Effector memory CD4-positive, alpha-beta T cell (primary cell): ENCODE measurements at regions not wholly inside any gene's neighbourhood (a gene's known extent, or its start where the extent isn't known, plus 50 kb on each side); places are given as distances from the start of the nearest gene placed in this dataset.
"Not testable (repeated sequence)": the region's sequence is repeated elsewhere in the genome, so short reads cannot be mapped to it uniquely, and the experiment has no call there.

ENCODE experiments used
- DNase-seq, 3 donors: peaks; one replicate each; pipeline ENCODE4 v3.0.0-alpha.2; 2020
- H3K27ac ChIP-seq: 2 replicates; pipeline ENCODE4 v1.7.0; 2013; ENCODE audit warnings: mild to moderate bottlenecking, low read length, moderate library complexity; ENCODE audit not compliant: insufficient read depth, poor library complexity, severe bottlenecking
- H3K27me3 ChIP-seq: replicated peaks from 2 replicates; pipeline ENCODE4 v1.7.0; 2013; ENCODE audit warnings: mild to moderate bottlenecking, low read length; ENCODE audit not compliant: insufficient read depth, control insufficient read depth, poor library complexity, severe bottlenecking
- H3K36me3 ChIP-seq: 2 replicates; pipeline ENCODE4 v1.7.0; 2013; ENCODE audit warnings: mild to moderate bottlenecking, low read length, moderate library complexity; ENCODE audit not compliant: control insufficient read depth, insufficient read depth
- H3K4me1 ChIP-seq: 2 replicates; pipeline ENCODE4 v1.7.0; 2013; ENCODE audit warnings: low read length, mild to moderate bottlenecking; ENCODE audit not compliant: control insufficient read depth, insufficient read depth, poor library complexity, severe bottlenecking
- H3K4me3 ChIP-seq: 2 replicates; pipeline ENCODE4 v1.7.0; 2013; ENCODE audit warnings: low read length, low read depth, mild to moderate bottlenecking; ENCODE audit not compliant: insufficient read depth, poor library complexity, severe bottlenecking
- H3K9me3 ChIP-seq: 2 replicates; pipeline ENCODE4 v1.7.0; 2013; ENCODE audit warnings: mild to moderate bottlenecking, low read length, moderate library complexity; ENCODE audit not compliant: control insufficient read depth

DNA sequence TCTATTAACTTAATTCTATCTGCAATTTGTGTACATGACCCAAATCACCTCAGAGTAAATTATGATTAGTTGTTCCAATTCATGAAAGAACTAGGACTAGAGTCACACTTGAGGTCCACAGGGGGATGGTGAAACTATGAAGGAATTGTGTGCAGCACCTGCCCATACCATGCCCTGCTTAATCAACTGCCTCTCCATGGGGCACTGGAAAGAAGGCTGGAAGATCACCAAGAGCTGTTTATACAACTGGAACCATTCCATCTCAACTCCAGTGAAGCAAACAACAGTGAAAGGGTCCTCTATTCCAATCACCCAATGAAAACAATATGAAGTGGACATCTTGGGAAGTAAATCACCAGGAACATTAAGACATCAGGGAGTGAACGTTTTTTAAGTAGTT, 98.7 kb upstream of the SEMA3D start:
- H3K36me3 ChIP-seq, result no peaks in the 10 kb centered on the region
- DNase-seq, result no peak
- H3K9me3 ChIP-seq, result no peaks in the 10 kb centered on the region
- H3K27me3 ChIP-seq, result no peaks in the 10 kb centered on the region
- no peaks in the 10 kb centered on the region for H3K4me1 ChIP-seq
- H3K4me3 ChIP-seq, result no peak overlapping the region
- H3K27ac ChIP-seq, result no peak overlapping the region

DNA sequence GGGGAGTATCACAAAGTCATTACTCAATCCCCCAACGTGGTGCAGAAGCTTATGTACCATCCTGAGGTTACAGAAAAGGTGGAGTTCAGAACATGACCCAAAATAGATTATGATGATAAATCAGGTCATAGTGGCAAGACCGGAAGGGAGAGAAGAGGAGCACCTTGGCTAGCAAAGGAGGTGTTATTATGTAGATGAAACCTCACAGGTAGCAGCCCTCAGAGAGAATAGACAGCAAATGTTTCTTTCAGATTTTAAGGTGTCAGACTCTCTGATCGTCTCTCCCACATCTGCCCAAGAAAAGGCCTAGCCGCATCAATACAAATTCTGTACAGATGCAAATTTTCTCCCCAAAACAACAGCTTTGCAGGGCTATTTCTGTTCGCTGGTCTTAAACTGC, 88.3 kb upstream of the SEMA3D start:
- H3K36me3 ChIP-seq, result no peaks in the 10 kb centered on the region
- H3K4me3 ChIP-seq, result no peak overlapping the region
- DNase-seq, result no peak
- no peaks in the 10 kb centered on the region for H3K27me3 ChIP-seq
- H3K4me1 ChIP-seq, result no peaks in the 10 kb centered on the region
- H3K27ac ChIP-seq, result no peak overlapping the region
- H3K9me3 ChIP-seq, result no peaks in the 10 kb centered on the region

DNA sequence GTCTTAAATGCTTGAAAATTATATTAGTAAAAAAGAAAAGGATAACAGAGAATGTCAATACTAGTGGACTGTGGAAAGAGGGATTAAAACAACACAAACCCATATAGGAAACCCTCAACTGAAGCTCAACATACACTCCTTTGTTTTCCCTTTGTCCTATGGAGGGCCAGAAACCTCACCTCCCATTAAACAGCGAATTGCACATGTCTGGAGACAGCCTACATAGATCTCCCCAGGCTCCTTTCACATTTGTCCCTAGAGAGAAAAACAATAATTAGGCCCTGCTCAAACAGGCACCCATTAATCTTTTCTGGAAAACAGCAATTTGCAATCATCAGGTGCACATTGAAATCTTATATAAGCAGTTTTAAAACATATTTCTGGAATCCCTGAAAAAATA, 87.6 kb upstream of the SEMA3D start:
- Histone ChIP-seq H3K4me1 (no peaks in the 10 kb centered on the region), H3K9me3 (no peaks in the 10 kb centered on the region), H3K4me3 (no peak overlapping the region), H3K27ac (no peak overlapping the region), H3K36me3 (no peaks in the 10 kb centered on the region), H3K27me3 (no peaks in the 10 kb centered on the region)
- DNase-seq, result no peak

DNA sequence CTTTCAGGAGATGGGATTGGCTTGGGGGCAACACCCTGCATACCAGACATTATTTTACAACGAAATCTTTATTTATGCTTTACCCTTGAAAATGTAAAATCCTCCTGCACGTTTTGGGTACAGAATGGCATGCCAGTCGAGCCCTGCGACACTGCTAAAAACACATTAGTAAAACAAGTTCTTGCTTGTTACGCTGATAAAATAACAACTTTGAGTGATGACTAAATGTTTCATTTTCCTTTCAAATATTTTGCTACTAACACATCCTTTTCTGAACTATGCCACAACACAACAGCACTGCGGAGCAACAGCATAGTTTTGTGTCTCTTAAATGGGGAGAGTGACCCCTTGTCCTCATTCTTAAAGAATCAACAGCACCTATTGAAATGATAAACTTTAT, 76.0 kb upstream of the SEMA3D start:
- H3K4me1 ChIP-seq, result no peaks in the 10 kb centered on the region
- no peaks in the 10 kb centered on the region for H3K27me3 ChIP-seq
- no peak overlapping the region for H3K4me3 ChIP-seq
- H3K36me3 ChIP-seq, result no peaks in the 10 kb centered on the region
- H3K27ac ChIP-seq, result no peak overlapping the region
- H3K9me3 ChIP-seq, result no peaks in the 10 kb centered on the region
- DNase-seq, result no peak

DNA sequence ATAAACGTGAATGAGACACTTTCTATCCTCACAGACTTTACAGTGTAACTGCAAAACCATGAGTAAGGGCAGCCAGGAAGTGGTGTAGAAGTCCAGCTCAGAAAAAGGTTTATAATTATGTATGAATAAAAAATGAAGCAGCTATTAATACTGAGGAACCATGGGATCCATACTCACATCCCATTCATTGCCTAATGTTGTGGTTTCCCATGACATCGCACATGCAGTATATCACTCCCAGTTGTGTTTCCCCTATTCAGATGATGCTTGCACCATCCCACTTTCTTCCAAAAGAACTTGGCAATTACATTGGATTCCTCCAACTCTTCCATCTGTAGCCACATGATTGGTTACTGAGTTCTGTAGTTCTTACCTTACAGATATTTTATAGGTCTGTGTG, 74.5 kb upstream of the SEMA3D start:
- Histone ChIP-seq H3K4me1 (no peaks in the 10 kb centered on the region), H3K27me3 (no peaks in the 10 kb centered on the region), H3K36me3 (no peaks in the 10 kb centered on the region), H3K4me3 (no peak overlapping the region), H3K9me3 (no peaks in the 10 kb centered on the region), H3K27ac (no peak overlapping the region)
- DNase-seq, result no peak

DNA sequence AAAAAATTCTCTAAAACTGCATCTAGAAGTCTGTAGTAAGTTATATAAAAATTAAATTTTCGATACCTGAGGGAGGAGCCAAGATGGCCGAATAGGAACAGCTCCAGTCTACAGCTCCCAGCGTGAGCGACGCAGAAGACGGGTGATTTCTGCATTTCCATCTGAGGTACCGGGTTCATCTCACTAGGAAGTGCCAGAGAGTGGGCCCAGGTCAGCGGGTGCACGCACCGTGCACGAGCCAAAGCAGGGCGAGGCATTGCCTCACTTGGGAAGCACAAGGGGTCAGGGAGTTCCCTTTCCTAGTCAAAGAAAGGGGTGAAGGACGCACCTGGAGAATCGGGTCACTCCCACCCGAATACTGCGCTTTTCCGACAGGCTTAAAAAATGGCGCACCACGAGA, 62.9 kb upstream of the SEMA3D start:
- not testable (repeated sequence) for DNase-seq, H3K4me3 ChIP-seq, H3K27ac ChIP-seq, H3K36me3 ChIP-seq, H3K27me3 ChIP-seq, H3K9me3 ChIP-seq, H3K4me1 ChIP-seq

DNA sequence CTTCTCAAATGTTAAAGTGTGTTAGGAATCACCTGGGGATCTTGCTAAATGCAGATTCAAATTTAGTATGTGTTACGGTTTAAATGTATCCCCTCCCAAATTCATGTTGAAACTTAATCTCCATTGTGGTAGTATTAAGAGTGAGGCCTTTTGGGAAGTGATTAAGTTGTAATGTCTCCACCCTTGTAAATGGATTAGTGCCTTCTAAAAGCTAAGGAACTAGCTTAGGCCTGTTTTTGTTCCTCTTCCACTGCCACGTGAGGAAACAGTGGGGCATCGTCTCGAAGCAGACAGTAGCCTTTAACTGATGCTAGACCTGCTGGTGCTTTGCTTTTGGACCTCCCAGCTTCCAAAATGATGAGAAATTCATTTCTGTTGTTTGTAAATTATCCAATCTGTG, 52.3 kb upstream of the SEMA3D start:
- no peaks in the 10 kb centered on the region for H3K36me3 ChIP-seq
- H3K27ac ChIP-seq, result no peak overlapping the region
- H3K4me3 ChIP-seq, result no peak overlapping the region
- no peak for DNase-seq
- no peaks in the 10 kb centered on the region for H3K9me3 ChIP-seq
- H3K4me1 ChIP-seq, result no peaks in the 10 kb centered on the region
- H3K27me3 ChIP-seq, result no peaks in the 10 kb centered on the region

DNA sequence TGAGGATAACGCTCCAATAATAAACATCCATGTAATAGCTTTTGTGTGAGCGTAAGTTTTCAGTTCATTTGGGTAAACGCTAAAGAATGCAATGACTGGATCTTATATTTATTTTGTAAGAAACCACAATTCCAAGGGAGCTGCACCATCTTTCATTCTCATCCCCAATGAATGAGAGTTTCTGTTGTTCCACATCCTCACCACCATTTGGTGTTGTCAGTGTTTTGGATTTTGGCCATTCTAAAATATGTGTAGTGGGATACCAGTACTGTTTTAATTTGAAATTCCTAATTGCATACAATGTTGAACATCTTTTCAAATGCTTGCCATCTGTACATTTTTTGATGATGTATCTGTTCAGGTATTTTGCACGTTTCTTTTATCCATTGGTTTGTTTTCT, 50.9 kb upstream of the SEMA3D start:
- Histone ChIP-seq H3K27me3 (no peaks in the 10 kb centered on the region), H3K4me1 (no peaks in the 10 kb centered on the region), H3K4me3 (no peak overlapping the region), H3K36me3 (no peaks in the 10 kb centered on the region), H3K27ac (no peak overlapping the region), H3K9me3 (no peaks in the 10 kb centered on the region)
- no peak for DNase-seq
